ENCODE measurements at regions not wholly inside any gene's neighbourhood (a gene's known extent, or its start where the extent isn't known, plus 50 kb on each side); places are given as distances from the start of the nearest gene placed in this dataset.

DNA sequence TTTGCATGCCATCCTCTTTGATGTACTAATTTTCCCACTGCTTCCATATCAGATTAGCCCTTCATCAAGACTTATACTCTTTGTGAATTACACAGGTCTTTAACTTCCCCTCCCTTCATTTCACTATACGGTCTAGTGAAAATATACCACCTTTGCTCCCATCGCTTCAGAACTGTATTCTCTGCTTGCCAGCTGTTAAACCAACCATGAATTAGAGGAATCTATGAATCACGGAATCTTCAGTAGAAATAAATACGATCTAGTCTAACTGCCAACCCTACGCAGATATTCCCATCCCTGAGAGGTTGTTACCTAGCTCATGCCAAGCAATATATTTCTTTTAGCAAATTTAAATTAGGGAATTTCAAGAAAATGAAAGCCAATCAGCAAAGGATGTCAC, 177.8 kb upstream of the MPPED2 start:
- DNase-seq (ENCODE audit: low read depth, low spot score) = no peak
- TF ChIP-seq, protein P1, sequence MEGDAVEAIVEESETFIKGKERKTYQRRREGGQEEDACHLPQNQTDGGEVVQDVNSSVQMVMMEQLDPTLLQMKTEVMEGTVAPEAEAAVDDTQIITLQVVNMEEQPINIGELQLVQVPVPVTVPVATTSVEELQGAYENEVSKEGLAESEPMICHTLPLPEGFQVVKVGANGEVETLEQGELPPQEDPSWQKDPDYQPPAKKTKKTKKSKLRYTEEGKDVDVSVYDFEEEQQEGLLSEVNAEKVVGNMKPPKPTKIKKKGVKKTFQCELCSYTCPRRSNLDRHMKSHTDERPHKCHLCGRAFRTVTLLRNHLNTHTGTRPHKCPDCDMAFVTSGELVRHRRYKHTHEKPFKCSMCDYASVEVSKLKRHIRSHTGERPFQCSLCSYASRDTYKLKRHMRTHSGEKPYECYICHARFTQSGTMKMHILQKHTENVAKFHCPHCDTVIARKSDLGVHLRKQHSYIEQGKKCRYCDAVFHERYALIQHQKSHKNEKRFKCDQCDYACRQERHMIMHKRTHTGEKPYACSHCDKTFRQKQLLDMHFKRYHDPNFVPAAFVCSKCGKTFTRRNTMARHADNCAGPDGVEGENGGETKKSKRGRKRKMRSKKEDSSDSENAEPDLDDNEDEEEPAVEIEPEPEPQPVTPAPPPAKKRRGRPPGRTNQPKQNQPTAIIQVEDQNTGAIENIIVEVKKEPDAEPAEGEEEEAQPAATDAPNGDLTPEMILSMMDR (IDR thresholded peaks at IDR 0.05; ENCODE audit: low read depth, low read length) = no peak
- no peak overlapping the region for H3K4me3 ChIP-seq (ENCODE audit: low read depth, low read length)
- in situ Hi-C loops (cut with HindIII; ENCODE audit: low sequenced_read_pairs) = no loop called here

DNA sequence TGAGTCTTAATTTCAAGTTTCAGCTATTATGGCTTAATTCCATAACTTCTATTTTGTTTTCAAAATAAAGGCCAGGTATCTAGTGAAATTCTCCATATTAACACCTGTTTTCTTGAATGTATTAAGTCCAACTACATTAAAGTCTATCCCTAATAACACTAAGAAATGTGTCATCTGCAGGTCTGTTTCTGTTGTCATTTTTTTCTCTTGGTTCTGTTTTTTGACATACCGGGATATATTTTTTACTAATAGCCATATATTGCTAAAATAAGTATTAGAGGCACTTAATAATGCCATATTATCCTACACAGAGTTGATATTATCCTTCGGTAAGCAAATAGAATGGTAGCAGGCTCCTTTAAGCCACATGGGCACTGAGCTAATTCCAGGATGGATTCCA, 176.0 kb upstream of the MPPED2 start:
- in situ Hi-C loops (cut with HindIII; ENCODE audit: low sequenced_read_pairs) = no loop called here
- no peak overlapping the region for H3K4me3 ChIP-seq (ENCODE audit: low read depth, low read length)
- no peak for DNase-seq (ENCODE audit: low read depth, low spot score)
- TF ChIP-seq, protein P1 (IDR thresholded peaks at IDR 0.05; ENCODE audit: low read depth, low read length) = no peak

DNA sequence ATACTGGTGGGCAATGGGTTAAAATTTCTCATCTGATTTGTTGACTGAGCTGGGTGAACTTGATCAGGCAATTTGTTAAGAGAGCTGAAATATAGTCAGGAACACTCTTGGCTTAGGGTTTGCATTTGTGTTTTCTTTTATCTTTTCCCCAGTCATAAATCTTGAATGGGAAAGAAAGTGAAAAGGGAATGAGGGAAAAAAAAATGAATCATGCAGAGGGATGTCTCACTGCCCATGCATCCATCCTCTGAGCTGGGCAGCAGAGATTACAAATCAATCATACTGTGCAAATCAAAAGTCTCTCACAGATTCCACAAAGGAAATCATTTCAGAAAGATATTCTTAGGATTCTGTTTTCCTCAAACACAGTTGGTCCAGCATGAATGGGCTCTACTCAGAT, 174.2 kb upstream of the MPPED2 start:
- no peak for DNase-seq (ENCODE audit: low read depth, low spot score)
- in situ Hi-C loops (cut with HindIII; ENCODE audit: low sequenced_read_pairs) = no loop called here
- TF ChIP-seq, protein P1 (IDR thresholded peaks at IDR 0.05; ENCODE audit: low read depth, low read length) = no peak
- no peak overlapping the region for H3K4me3 ChIP-seq (ENCODE audit: low read depth, low read length)

DNA sequence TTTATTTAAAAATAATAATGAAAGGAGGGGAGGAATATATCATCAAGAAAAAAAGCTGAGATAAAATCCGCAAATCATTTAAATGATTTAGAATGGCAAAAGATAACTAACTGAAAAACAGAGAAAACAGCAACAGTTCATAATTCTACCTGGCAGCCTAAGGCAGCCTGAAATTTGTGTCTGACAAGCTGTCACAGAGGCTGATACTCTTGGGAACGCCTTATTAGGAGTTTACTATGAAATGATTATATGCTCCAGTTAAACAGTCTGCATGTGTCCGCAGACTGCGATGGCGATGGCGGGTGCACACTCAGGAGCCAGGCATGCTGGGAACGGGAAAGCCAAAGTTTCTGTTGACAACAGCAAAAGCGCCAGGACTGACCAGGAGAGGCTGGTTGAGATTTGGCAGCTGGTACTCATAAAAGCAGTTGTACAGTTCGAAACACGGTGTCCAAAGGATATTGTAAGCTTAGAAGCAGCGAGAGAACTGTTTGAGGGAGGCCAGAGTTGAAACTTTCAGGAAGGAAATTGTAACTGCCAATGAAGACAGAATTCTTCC, 172.9 kb upstream of the MPPED2 start:
- TF ChIP-seq, protein P1 (IDR thresholded peaks at IDR 0.05; ENCODE audit: low read depth, low read length) = no peak
- no peak for DNase-seq (ENCODE audit: low read depth, low spot score)
- no peak overlapping the region for H3K4me3 ChIP-seq (ENCODE audit: low read depth, low read length)
- in situ Hi-C loops (cut with HindIII; ENCODE audit: low sequenced_read_pairs) = no loop called here

DNA sequence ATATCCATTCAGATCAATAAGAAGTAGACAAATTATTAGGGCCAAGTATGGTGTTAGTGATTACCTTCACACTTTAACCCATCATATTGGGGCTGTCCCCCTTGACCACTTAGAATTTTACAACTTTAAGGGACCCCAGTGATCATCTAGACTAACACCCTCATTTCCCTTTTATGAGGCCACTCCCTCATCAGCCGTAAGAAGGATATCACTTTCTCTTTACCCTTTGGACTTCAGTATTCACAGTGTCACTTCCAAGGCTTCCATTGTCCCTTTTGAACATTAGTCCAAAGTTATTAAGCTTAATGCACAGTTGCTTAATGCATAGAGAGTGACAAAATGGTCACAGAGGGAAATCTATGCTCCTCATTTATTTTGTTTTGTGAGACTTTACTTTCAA, 172.4 kb upstream of the MPPED2 start:
- H3K4me3 ChIP-seq (ENCODE audit: low read depth, low read length) = no peak overlapping the region
- TF ChIP-seq, protein P1 (IDR thresholded peaks at IDR 0.05; ENCODE audit: low read depth, low read length) = no peak
- in situ Hi-C loops (cut with HindIII; ENCODE audit: low sequenced_read_pairs) = no loop called here
- DNase-seq (ENCODE audit: low read depth, low spot score) = no peak

DNA sequence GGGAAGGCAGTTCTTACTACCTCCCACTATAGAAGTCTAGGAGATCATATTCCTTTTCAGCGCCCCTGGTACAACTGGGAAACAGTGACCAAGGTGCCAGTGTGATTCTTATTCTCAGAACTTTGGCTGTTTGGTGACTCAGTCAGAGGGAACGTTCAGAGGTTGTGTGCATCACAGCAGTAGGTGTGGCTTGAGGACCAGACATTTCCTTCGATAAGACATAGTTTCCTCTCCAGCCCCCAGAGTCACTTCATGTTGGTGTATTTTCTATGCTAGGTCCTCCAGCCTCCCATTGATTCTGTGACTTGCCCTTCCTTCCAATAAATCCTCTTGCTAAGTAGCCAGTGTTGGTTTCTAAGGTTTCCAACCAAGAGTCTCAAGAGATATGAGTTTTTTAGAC, 171.9 kb upstream of the MPPED2 start:
- TF ChIP-seq, protein P1 (IDR thresholded peaks at IDR 0.05; ENCODE audit: low read depth, low read length) = no peak
- in situ Hi-C loops (cut with HindIII; ENCODE audit: low sequenced_read_pairs) = no loop called here
- H3K4me3 ChIP-seq (ENCODE audit: low read depth, low read length) = no peak overlapping the region
- no peak for DNase-seq (ENCODE audit: low read depth, low spot score)

DNA sequence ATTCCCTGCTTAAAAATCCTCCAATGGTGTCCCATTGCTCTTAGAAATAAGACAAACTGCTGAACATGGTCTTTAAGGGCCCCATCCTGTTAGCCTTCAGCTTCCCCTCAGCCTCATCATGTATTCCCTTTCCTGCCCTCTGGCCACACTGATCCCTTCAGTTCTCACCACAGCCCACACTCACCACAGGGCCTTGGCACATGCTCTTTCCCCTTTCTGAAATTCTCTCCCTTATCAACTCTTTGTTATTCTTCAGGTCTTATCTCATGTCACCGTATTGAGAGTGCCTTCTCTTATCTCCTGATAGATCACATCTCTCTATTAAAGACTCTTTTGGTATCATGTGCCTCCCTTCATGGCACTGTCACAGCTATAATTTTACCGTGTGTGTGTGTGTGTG, 167.8 kb upstream of the MPPED2 start:
- DNase-seq (ENCODE audit: low read depth, low spot score) = no peak
- TF ChIP-seq, protein P1 (IDR thresholded peaks at IDR 0.05; ENCODE audit: low read depth, low read length) = no peak
- H3K4me3 ChIP-seq (ENCODE audit: low read depth, low read length) = no peak overlapping the region
- in situ Hi-C loops (cut with HindIII; ENCODE audit: low sequenced_read_pairs) = no loop called here

All from astrocyte of the spinal cord (primary cell).